ENCODE measurements at regions not wholly inside any gene's neighbourhood (a gene's known extent, or its start where the extent isn't known, plus 50 kb on each side); places are given as distances from the start of the nearest gene placed in this dataset.

- TF ChIP-seq CTBP1 (IDR thresholded peaks at IDR 0.05; ENCODE audit: borderline replicate concordance), result no peak
- TF ChIP-seq L3MBTL2 (conservative IDR thresholded peaks at IDR 0.05), result no peak
- no peak for TF ChIP-seq PKNOX1 (IDR thresholded peaks at IDR 0.05)
- TF ChIP-seq SUZ12 (IDR thresholded peaks at IDR 0.05), result no peak
- TF ChIP-seq NFRKB (IDR thresholded peaks at IDR 0.05), result no peak
- no peak for TF ChIP-seq SP1 (IDR thresholded peaks at IDR 0.05)
- no peak for TF ChIP-seq FOXK2 (IDR thresholded peaks at IDR 0.05)
- no peak for TF ChIP-seq BHLHE40 (IDR thresholded peaks at IDR 0.05; ENCODE audit: borderline replicate concordance)
These were observed 120.1 kb downstream of the GC start for GRCh38 chr4:71663780-71664179.

All from HEK293T (cell line).